ENCODE measurements at regions not wholly inside any gene's neighbourhood (a gene's known extent, or its start where the extent isn't known, plus 50 kb on each side); places are given as distances from the start of the nearest gene placed in this dataset.
"Not testable (repeated sequence)": the region's sequence is repeated elsewhere in the genome, so short reads cannot be mapped to it uniquely, and the experiment has no call there.

GRCh38 chr6:86516087-86516486, 421.2 kb upstream of the HTR1E start:
- H3K4me3 ChIP-seq = no peak overlapping the region
- ATAC-seq = no peak
- no peak for TF ChIP-seq CTCF (IDR thresholded peaks at IDR 0.05)
- H3K9me3 ChIP-seq = no peaks in the 10 kb centered on the region
- no peak for FAIRE-seq
- H3K27ac ChIP-seq = no peak overlapping the region
- WGBS, 2 donors = 63 to 77% methylated on average over 4 of the region's 4 CpGs
- no peaks in the 10 kb centered on the region for H3K4me1 ChIP-seq
- H3K36me3 ChIP-seq = no peaks in the 10 kb centered on the region
- no peak for DNase-seq
- no peaks in the 10 kb centered on the region for H3K27me3 ChIP-seq
- intact Hi-C loops (cut with DNase I) = no loop called here

GRCh38 chr6:86511962-86512361, 425.4 kb upstream of the HTR1E start:
- Histone ChIP-seq H3K36me3 (no peaks in the 10 kb centered on the region), H3K4me1 (no peaks in the 10 kb centered on the region), H3K4me3 (no peak overlapping the region), H3K27me3 (no peaks in the 10 kb centered on the region), H3K27ac (no peak overlapping the region), H3K9me3 (no peaks in the 10 kb centered on the region)
- intact Hi-C loops (cut with DNase I) = no loop called here
- ATAC-seq (no peak), DNase-seq (no peak), FAIRE-seq (no peak)
- no peak for TF ChIP-seq CTCF (IDR thresholded peaks at IDR 0.05)

GRCh38 chr6:86508230-86508629, 429.1 kb upstream of the HTR1E start:
- DNase-seq = no peak
- no peaks in the 10 kb centered on the region for H3K36me3 ChIP-seq
- no peak for TF ChIP-seq CTCF (IDR thresholded peaks at IDR 0.05)
- no peak overlapping the region for H3K4me3 ChIP-seq
- 52 to 72% methylated on average over 3 of the region's 3 CpGs for WGBS, 2 donors
- H3K4me1 ChIP-seq = no peaks in the 10 kb centered on the region
- intact Hi-C loops (cut with DNase I) = no loop called here
- H3K27me3 ChIP-seq = no peaks in the 10 kb centered on the region
- ATAC-seq = no peak
- FAIRE-seq = no peak
- H3K27ac ChIP-seq = no peak overlapping the region
- H3K9me3 ChIP-seq = no peaks in the 10 kb centered on the region

GRCh38 chr6:86502497-86502896, 434.8 kb upstream of the HTR1E start:
- H3K4me1 ChIP-seq = no peaks in the 10 kb centered on the region
- ATAC-seq = no peak
- no peak for FAIRE-seq
- H3K36me3 ChIP-seq = no peaks in the 10 kb centered on the region
- no peak for DNase-seq
- WGBS, 2 donors = 25 to 34% methylated on average over 3 of the region's 3 CpGs
- intact Hi-C loops (cut with DNase I) = no loop called here
- H3K4me3 ChIP-seq = no peak overlapping the region
- no peak overlapping the region for H3K27ac ChIP-seq
- no peak for TF ChIP-seq CTCF (IDR thresholded peaks at IDR 0.05)
- no peaks in the 10 kb centered on the region for H3K27me3 ChIP-seq
- H3K9me3 ChIP-seq = no peaks in the 10 kb centered on the region

- Histone ChIP-seq H3K4me3 (no peak overlapping the region), H3K36me3 (no peaks in the 10 kb centered on the region), H3K9me3 (no peaks in the 10 kb centered on the region), H3K27ac (no peak overlapping the region), H3K4me1 (no peaks in the 10 kb centered on the region), H3K27me3 (no peaks in the 10 kb centered on the region)
- 41 to 42% methylated on average over 2 of the region's 2 CpGs for WGBS, 2 donors
- intact Hi-C loops (cut with DNase I) = no loop called here
- ATAC-seq (no peak), FAIRE-seq (no peak), DNase-seq (no peak)
- no peak for TF ChIP-seq CTCF (IDR thresholded peaks at IDR 0.05)
These were observed 437.3 kb upstream of the HTR1E start for GRCh38 chr6:86500035-86500434.

- DNase-seq; H3K36me3 ChIP-seq; H3K27me3 ChIP-seq; intact Hi-C loops (cut with DNase I); H3K27ac ChIP-seq; H3K9me3 ChIP-seq; ATAC-seq; H3K4me1 ChIP-seq; FAIRE-seq; H3K4me3 ChIP-seq: not testable (repeated sequence)
- 24 to 39% methylated on average over 3 of the region's 3 CpGs for WGBS, 2 donors
These were observed 448.3 kb upstream of the HTR1E start for GRCh38 chr6:86489042-86489441.
